Right lobe of liver (tissue), 4 donors: ENCODE measurements at regions not wholly inside any gene's neighbourhood (a gene's known extent, or its start where the extent isn't known, plus 50 kb on each side); places are given as distances from the start of the nearest gene placed in this dataset.

Source experiments
- POLR2A ChIP-seq: fragments of 450-650 bp; IDR thresholded peaks from one replicate; pipeline ENCODE4 v1.6.1; 2017; ENCODE audit warnings: antibody characterized with exemption, mild to moderate bottlenecking
- TF ChIP-seq, protein P1 (sequence below), 4 donors: fragments of 200-600 bp in 3 of 4; fragments of 450-650 bp in 1 of 4; IDR thresholded peaks; one replicate each; pipeline versions ENCODE4 v1.5.1 to v1.8.0; 2016 to 2022; ENCODE audit warnings: antibody characterized with exemption in 4 of 4, mild to moderate bottlenecking in 2 of 4
- donor health status: DM: no; HTN: no; CAD: no.
- donor health status: DM: no; HTN: no; CAD: no.
- donor health status: DM: no; HTN: yes; CAD: no.

DNA sequence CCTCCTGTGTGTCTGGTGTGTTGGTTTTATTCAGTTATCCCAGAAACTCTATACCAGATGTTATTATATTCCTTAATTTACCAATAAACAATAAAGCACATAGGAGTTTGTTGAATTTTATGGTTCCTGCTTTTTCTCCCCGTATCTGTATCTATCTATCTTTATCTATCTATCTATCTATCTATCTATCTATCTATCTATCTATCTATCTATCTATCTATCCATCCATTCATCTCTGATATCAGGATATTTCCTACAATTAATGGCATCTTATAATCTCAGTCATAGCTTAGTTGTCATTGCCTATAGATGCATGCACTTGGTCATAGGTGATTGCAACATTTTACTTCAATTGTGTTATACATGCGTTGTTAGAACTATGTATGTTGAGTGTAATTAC is 500.2 kb upstream of the ZEB2 start:
- TF ChIP-seq, protein P1, sequence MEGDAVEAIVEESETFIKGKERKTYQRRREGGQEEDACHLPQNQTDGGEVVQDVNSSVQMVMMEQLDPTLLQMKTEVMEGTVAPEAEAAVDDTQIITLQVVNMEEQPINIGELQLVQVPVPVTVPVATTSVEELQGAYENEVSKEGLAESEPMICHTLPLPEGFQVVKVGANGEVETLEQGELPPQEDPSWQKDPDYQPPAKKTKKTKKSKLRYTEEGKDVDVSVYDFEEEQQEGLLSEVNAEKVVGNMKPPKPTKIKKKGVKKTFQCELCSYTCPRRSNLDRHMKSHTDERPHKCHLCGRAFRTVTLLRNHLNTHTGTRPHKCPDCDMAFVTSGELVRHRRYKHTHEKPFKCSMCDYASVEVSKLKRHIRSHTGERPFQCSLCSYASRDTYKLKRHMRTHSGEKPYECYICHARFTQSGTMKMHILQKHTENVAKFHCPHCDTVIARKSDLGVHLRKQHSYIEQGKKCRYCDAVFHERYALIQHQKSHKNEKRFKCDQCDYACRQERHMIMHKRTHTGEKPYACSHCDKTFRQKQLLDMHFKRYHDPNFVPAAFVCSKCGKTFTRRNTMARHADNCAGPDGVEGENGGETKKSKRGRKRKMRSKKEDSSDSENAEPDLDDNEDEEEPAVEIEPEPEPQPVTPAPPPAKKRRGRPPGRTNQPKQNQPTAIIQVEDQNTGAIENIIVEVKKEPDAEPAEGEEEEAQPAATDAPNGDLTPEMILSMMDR (IDR thresholded peaks at IDR 0.05) = no peak
- TF ChIP-seq POLR2A = no peak
